Transverse colon (tissue), 4 donors: ENCODE measurements at regions not wholly inside any gene's neighbourhood (a gene's known extent, or its start where the extent isn't known, plus 50 kb on each side); places are given as distances from the start of the nearest gene placed in this dataset.
"Not testable (repeated sequence)": the region's sequence is repeated elsewhere in the genome, so short reads cannot be mapped to it uniquely, and the experiment has no call there.

ENCODE experiments used
- DNase-seq: peaks from one replicate; pipeline ENCODE4 v3.0.0-alpha.2; 2019
- H3K27ac ChIP-seq, 4 donors: fragments of 200-600 bp; sonication (generic); 2 replicates each; pipeline ENCODE4 v1.5.1; 2016 to 2018; ENCODE audit warnings: inconsistent platforms in 4 of 4
- H3K27me3 ChIP-seq: fragments of 200-600 bp; sonication (generic); 2 replicates; pipeline ENCODE4 v1.5.1; 2017; ENCODE audit warnings: inconsistent platforms
- H3K36me3 ChIP-seq, 4 donors: fragments of 200-600 bp; sonication (generic); 2 replicates each; pipeline ENCODE4 v1.5.1; 2017 to 2019; ENCODE audit warnings: inconsistent platforms in 4 of 4
- H3K4me1 ChIP-seq, 4 donors: fragments of 200-600 bp; sonication (generic); 2 replicates each; pipeline ENCODE4 v1.5.1; 2017 to 2020; ENCODE audit warnings: inconsistent platforms in 4 of 4
- H3K4me3 ChIP-seq, 4 donors: fragments of 200-600 bp; sonication (generic); 1 replicate in 1 of 4; 2 replicates in 3 of 4; pipeline versions ENCODE4 v1.5.1 to v1.6.1; 2017 to 2019; ENCODE audit warnings: inconsistent platforms in 4 of 4
- H3K9me3 ChIP-seq, 2 donors: fragments of 200-600 bp; sonication (generic); 2 replicates each; pipeline ENCODE4 v1.5.1; 2017 to 2019; ENCODE audit warnings: inconsistent platforms in 2 of 2
- EP300 ChIP-seq: sonication (generic); formaldehyde crosslinking; IDR thresholded peaks from one replicate; pipeline ENCODE4 v1.6.1; 2017; ENCODE audit warnings: antibody characterized with exemption, low read depth
- POLR2A ChIP-seq: fragments of 450-650 bp; IDR thresholded peaks from one replicate; pipeline ENCODE4 v1.6.1; 2016; ENCODE audit warnings: antibody characterized with exemption, mild to moderate bottlenecking, moderate library complexity
- POLR2AphosphoS5 ChIP-seq, 3 donors: sonication (generic); formaldehyde crosslinking; IDR thresholded peaks; one replicate each; pipeline ENCODE4 v1.6.1; 2016; ENCODE audit warnings: antibody characterized with exemption in 3 of 3
- WGBS, 2 donors: methylation state at CpG; one replicate each; pipeline ENCODE4 v1.1.5; 2018; ENCODE audit warnings: low coverage in 1 of 2; 5-methylcytosine and 5-hydroxymethylcytosine counted together
- in situ Hi-C, 4 donors: fragments of 200-750 bp; cut with MboI; loops; one replicate each; pipeline versions ENCODE4 v1.15.0 to v1.15.1; 2017; ENCODE audit warnings: low sequenced_read_pairs in 3 of 4, low pct_ligation_motif_present in 1 of 4, low pct_unique_long_range_greater_than_20kb in 1 of 4
- intact Hi-C: fragments of 100-400 bp; cut with DNase I; formaldehyde crosslinking; loops from one replicate; pipeline ENCODE4 v1.15.1; 2023; ENCODE audit warnings: low total_unique reads
- TF ChIP-seq, protein P1 (sequence below), 5 experiments: fragments of 200-600 bp in 3 of 5; fragments of 450-650 bp in 2 of 5; sonication (generic) in 3 of 5; IDR thresholded peaks; 1 replicate in 2 of 5; 2 replicates in 3 of 5; pipeline ENCODE4 v1.5.1; 2016 to 2017; ENCODE audit warnings: antibody characterized with exemption in 5 of 5, inconsistent platforms in 3 of 5, mild to moderate bottlenecking in 2 of 5, moderate library complexity in 1 of 5

DNA sequence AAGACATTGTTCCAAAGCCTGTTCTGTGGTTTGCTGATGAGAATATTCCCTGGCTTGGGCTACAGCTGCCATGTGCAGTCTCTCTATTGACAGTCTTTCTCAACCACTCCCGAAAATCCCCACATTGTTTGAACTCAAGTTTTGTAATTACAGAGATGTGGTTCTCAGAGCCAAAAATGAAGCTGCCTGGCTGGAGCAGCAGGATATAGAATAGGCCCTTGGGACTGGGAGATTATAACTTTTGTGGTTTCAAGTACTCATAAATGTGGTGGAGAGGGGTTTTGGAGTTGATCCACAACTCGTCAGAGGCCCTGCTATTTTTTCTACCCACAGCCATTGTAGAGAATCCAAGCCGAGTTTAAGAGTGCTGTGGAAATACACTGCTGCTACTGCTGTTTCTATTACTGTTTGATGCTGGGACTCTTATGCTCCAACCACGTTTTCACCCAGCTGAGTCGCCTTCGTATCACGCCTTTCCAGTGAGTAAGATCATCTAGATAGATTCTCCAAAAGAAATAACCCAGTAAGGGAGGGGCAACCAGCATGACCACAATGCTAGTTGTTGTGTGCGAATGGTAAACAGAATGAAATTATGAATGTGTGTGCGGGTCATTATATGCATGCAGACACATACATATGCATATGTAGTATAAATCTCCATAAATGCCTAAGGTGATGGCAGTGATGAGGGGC, 57.1 kb upstream of the ATXN3L start:
- WGBS, 2 donors = 64% methylated on average over 9 of the region's 9 CpGs; no CpG with 5 or more reads in 1 of the 2 donors
- H3K27ac ChIP-seq = peak overlapping the region in 2 of 4 donors; percentile 8 to 31
- DNase-seq = no peak
- no peak overlapping the region for H3K4me3 ChIP-seq
- no peaks in the 10 kb centered on the region for H3K9me3 ChIP-seq
- no peaks in the 10 kb centered on the region for H3K36me3 ChIP-seq
- in situ Hi-C loops (no loop called here), intact Hi-C loops (no loop called here)
- no peaks in the 10 kb centered on the region for H3K27me3 ChIP-seq
- TF ChIP-seq EP300 (no peak), POLR2A (no peak)
- H3K4me1 ChIP-seq = no peaks in the 10 kb centered on the region

DNA sequence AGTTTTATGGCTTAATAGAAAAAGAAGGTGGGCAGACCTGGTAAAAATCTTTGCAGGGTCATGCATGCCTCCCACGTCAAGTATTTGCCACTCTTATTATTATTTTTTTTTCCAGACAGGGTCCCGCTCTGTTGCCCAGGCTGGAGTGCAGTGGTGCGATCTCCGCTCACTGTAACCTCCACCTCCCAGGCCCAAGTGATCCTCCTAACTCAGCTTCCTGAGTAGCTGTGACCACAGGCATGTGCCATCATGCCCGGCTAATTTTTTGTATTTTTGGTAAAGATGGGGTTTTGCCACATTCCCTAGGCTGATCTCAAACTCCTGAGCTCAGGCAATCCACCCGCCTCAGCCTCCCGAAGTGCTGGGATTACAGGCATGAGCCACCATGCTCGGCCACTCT, 55.7 kb upstream of the ATXN3L start:
- H3K9me3 ChIP-seq, H3K4me3 ChIP-seq, H3K4me1 ChIP-seq, in situ Hi-C loops, H3K27ac ChIP-seq, intact Hi-C loops, H3K36me3 ChIP-seq, H3K27me3 ChIP-seq, DNase-seq: not testable (repeated sequence)
- 86% methylated on average over 8 of the region's 8 CpGs; no CpG with 5 or more reads in 1 of the 2 donors for WGBS, 2 donors

DNA sequence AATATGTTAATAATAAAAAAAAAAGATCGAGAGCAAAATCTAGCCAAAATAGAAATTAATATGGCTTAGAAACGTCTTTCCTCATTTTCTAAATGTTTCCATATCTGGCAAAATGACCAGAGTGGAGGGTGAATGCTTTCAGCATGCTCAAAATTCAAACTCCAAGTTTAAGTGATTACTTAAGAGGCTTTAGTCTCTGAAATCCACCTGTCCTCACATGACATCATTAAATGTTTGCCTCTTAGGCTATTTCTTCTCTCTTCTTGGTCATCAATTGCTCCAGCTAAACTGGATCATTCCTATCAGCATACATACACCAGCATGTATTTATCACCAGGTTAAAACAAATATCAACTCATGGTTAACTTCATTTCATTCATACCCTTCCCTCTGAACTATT, 54.5 kb upstream of the ATXN3L start:
- no peak for DNase-seq
- H3K27ac ChIP-seq = no peak overlapping the region
- H3K27me3 ChIP-seq = no peaks in the 10 kb centered on the region
- intact Hi-C loops = no loop called here
- H3K4me1 ChIP-seq = no peaks in the 10 kb centered on the region
- in situ Hi-C loops = no loop called here
- TF ChIP-seq POLR2A (no peak), EP300 (no peak), POLR2AphosphoS5 (IDR thresholded peaks at IDR 0.05) (no peak)
- TF ChIP-seq, protein P1, sequence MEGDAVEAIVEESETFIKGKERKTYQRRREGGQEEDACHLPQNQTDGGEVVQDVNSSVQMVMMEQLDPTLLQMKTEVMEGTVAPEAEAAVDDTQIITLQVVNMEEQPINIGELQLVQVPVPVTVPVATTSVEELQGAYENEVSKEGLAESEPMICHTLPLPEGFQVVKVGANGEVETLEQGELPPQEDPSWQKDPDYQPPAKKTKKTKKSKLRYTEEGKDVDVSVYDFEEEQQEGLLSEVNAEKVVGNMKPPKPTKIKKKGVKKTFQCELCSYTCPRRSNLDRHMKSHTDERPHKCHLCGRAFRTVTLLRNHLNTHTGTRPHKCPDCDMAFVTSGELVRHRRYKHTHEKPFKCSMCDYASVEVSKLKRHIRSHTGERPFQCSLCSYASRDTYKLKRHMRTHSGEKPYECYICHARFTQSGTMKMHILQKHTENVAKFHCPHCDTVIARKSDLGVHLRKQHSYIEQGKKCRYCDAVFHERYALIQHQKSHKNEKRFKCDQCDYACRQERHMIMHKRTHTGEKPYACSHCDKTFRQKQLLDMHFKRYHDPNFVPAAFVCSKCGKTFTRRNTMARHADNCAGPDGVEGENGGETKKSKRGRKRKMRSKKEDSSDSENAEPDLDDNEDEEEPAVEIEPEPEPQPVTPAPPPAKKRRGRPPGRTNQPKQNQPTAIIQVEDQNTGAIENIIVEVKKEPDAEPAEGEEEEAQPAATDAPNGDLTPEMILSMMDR (IDR thresholded peaks at IDR 0.05) = no peak
- H3K4me3 ChIP-seq = no peak overlapping the region
- no peaks in the 10 kb centered on the region for H3K36me3 ChIP-seq
- 60 to 64% methylated on average over 2 of the region's 2 CpGs for WGBS, 2 donors
- no peaks in the 10 kb centered on the region for H3K9me3 ChIP-seq

DNA sequence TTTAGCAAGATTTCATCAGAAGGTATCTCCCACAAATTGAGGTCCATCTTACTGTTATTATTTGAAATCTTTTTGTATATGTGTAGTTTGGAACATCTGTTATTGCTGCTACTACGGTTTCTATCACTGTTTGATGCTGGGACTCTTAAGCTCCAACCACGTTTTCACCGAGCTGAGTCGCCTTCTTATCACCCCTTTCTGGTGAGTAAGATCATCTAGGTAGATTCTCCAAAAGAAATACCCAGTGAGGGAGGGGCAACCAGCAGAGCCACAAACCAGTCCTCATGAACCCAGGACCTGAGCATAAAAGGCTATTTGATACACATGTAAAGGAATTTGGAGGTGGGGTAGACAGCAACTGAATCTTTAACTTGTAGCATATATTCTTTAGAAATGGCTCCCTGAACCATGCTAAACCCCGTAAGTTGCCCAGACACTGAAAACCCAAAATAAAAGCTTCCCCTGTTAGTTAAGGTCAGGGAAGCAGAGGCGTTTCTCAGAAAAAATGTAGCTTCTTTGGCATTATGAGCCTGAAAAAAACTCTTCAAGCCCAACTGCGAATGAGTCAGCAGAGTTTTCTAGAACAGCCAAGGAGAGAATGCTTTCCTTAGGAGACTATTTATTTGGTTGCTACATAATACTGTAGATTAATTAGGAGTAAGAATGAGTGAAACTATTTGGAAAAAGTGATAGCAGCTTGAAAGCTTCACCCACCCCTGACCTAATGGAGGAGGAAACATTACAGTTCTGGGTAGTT, 53.8 kb upstream of the ATXN3L start:
- H3K9me3 ChIP-seq = no peaks in the 10 kb centered on the region
- H3K4me3 ChIP-seq = no peak overlapping the region
- DNase-seq = no peak
- in situ Hi-C loops (no loop called here), intact Hi-C loops (no loop called here)
- no peaks in the 10 kb centered on the region for H3K36me3 ChIP-seq
- no peaks in the 10 kb centered on the region for H3K27me3 ChIP-seq
- TF ChIP-seq POLR2AphosphoS5 (IDR thresholded peaks at IDR 0.05) (no peak), POLR2A (no peak), EP300 (no peak)
- TF ChIP-seq, protein P1 (IDR thresholded peaks at IDR 0.05) = no peak
- H3K4me1 ChIP-seq = no peaks in the 10 kb centered on the region
- 76% methylated on average over 7 of the region's 7 CpGs; no CpG with 5 or more reads in 1 of the 2 donors for WGBS, 2 donors
- H3K27ac ChIP-seq = peak overlapping the region in 2 of 4 donors; percentile 20 to 31

DNA sequence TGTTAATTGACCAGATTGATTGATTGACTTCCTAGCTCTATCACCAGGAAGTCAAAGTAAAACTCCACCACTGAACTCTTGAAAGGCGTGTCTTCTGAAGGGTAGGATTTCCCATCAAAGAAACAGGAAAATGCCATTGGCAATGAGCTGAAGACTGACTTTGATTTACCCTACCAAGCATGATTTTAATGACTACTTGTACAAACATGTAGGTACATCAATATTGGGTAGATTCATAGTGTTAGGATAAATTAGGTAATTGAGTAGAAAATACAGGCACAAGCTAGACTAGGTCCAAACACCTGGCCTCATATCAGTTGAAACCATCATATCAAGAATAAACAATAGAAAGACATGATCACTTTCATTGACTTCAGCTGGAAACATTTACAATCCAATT, 53.2 kb upstream of the ATXN3L start:
- H3K27ac ChIP-seq = no peak overlapping the region
- no peaks in the 10 kb centered on the region for H3K9me3 ChIP-seq
- no peak overlapping the region for H3K4me3 ChIP-seq
- no peaks in the 10 kb centered on the region for H3K36me3 ChIP-seq
- 80 to 90% methylated on average over 1 of the region's 1 CpG for WGBS, 2 donors
- H3K4me1 ChIP-seq = no peaks in the 10 kb centered on the region
- no peak for TF ChIP-seq POLR2A
- TF ChIP-seq POLR2AphosphoS5 (IDR thresholded peaks at IDR 0.05) = no peak
- TF ChIP-seq, protein P1 (IDR thresholded peaks at IDR 0.05) = no peak
- TF ChIP-seq EP300 = no peak
- intact Hi-C loops (no loop called here), in situ Hi-C loops (no loop called here)
- no peak for DNase-seq
- H3K27me3 ChIP-seq = no peaks in the 10 kb centered on the region
